HEK293T (cell line): ENCODE measurements at regions not wholly inside any gene's neighbourhood (a gene's known extent, or its start where the extent isn't known, plus 50 kb on each side); places are given as distances from the start of the nearest gene placed in this dataset.

Experiments used
- CTCF ChIA-PET: fragments of 350-600 bp; formaldehyde crosslinking; extraction: SDS; loops from one replicate; lab custom pipeline; 2021; ENCODE audit warnings: antibody characterized with exemption, inconsistent platforms; lab: Yijun Ruan, JAX
- POLR2A ChIA-PET: fragments of 350-600 bp; formaldehyde crosslinking; extraction: SDS; loops from one replicate; lab custom pipeline; 2020; ENCODE audit warnings: antibody characterized with exemption, inconsistent platforms; lab: Yijun Ruan, JAX
- DNase-seq: peaks from one replicate; pipeline ENCODE4 v3.0.0; 2012; ENCODE audit warnings: mixed read lengths; ENCODE audit errors: extremely low spot score
- ARNT ChIP-seq: fragments of 450-650 bp; IDR thresholded peaks from 2 replicates; pipeline ENCODE4 v1.6.1; 2017; ENCODE audit warnings: mild to moderate bottlenecking
- BHLHE40 ChIP-seq: fragments of 450-650 bp; IDR thresholded peaks from 2 replicates; pipeline ENCODE4 v1.6.1; 2016; ENCODE audit warnings: mild to moderate bottlenecking, moderate library complexity, borderline replicate concordance
- CTBP1 ChIP-seq: fragments of 450-650 bp; IDR thresholded peaks from 2 replicates; pipeline ENCODE4 v1.6.1; 2016; ENCODE audit warnings: borderline replicate concordance
- ELF4 ChIP-seq: fragments of 450-650 bp; IDR thresholded peaks from 2 replicates; pipeline ENCODE4 v1.6.1; 2017; ENCODE audit warnings: antibody characterized with exemption
- FOXA1 ChIP-seq: fragments of 450-650 bp; IDR thresholded peaks from 2 replicates; pipeline ENCODE4 v1.6.1; 2016; ENCODE audit warnings: mild to moderate bottlenecking
- FOXK2 ChIP-seq: fragments of 450-650 bp; IDR thresholded peaks from 2 replicates; pipeline ENCODE4 v1.6.1; 2016; ENCODE audit warnings: mild to moderate bottlenecking
- FOXM1 ChIP-seq: fragments of 450-650 bp; IDR thresholded peaks from 2 replicates; pipeline ENCODE4 v1.6.1; 2017; ENCODE audit warnings: mild to moderate bottlenecking, borderline replicate concordance
- HDGF ChIP-seq: fragments of 450-650 bp; IDR thresholded peaks from 2 replicates; pipeline ENCODE4 v1.6.1; 2017; ENCODE audit warnings: antibody characterized with exemption, borderline replicate concordance
- L3MBTL2 ChIP-seq: fragments of 450-650 bp; conservative IDR thresholded peaks from 2 replicates; pipeline ENCODE4 v1.6.1; 2016; ENCODE audit warnings: mild to moderate bottlenecking
- LEF1 ChIP-seq: fragments of 450-650 bp; IDR thresholded peaks from 2 replicates; pipeline ENCODE4 v1.6.1; 2017; ENCODE audit warnings: mild to moderate bottlenecking, borderline replicate concordance
- NFRKB ChIP-seq: fragments of 450-650 bp; IDR thresholded peaks from 2 replicates; pipeline ENCODE4 v1.6.1; 2016; ENCODE audit warnings: mild to moderate bottlenecking, moderate library complexity
- PKNOX1 ChIP-seq: fragments of 450-650 bp; IDR thresholded peaks from 2 replicates; pipeline ENCODE4 v1.6.1; 2016
- SP1 ChIP-seq: fragments of 450-650 bp; IDR thresholded peaks from 2 replicates; pipeline ENCODE4 v1.6.1; 2017
- SUZ12 ChIP-seq: fragments of 450-650 bp; IDR thresholded peaks from 2 replicates; pipeline ENCODE4 v1.6.1; 2016; ENCODE audit warnings: mild to moderate bottlenecking
- TARDBP ChIP-seq: fragments of 450-650 bp; IDR thresholded peaks from 2 replicates; pipeline ENCODE4 v1.6.1; 2016
- ZNF384 ChIP-seq: fragments of 450-650 bp; IDR thresholded peaks from 2 replicates; pipeline ENCODE4 v1.6.1; 2016

- peak; percentile 19 for DNase-seq
- peak; percentile 75 for TF ChIP-seq PKNOX1
- no peak for TF ChIP-seq ARNT
- CTCF ChIA-PET, result no interaction called here
- POLR2A ChIA-PET, result interaction anchor here (0.6 to 1.5 kb wide), 6 partner anchors 8 to 110 kb away, joined by 3 to 9 read pairs (median 4); partner anchors contain the start of gene BASP1
Measured at GRCh38 chr5:17326600-17327037, 109.2 kb downstream of the BASP1 start.

- TF ChIP-seq NFRKB, result no peak
- TF ChIP-seq CTBP1, result no peak
- TF ChIP-seq TARDBP, result no peak
- no peak for TF ChIP-seq FOXA1
- TF ChIP-seq ELF4, result no peak
- no peak for DNase-seq
- ChIA-PET POLR2A (interaction anchor here (0.9 to 1.5 kb wide), 5 partner anchors 8 to 111 kb away, joined by 3 to 9 read pairs (median 5); partner anchors contain the start of gene BASP1), CTCF (no interaction called here)
Measured at GRCh38 chr5:17327048-17327625, 109.7 kb downstream of the BASP1 start.

GRCh38 chr5:17329571-17329970, 112.1 kb downstream of the BASP1 start:
- CTCF ChIA-PET, result no interaction called here
- no peak for TF ChIP-seq CTBP1
- TF ChIP-seq ELF4, result no peak
- no peak for TF ChIP-seq NFRKB
- no peak for TF ChIP-seq ARNT
- TF ChIP-seq ZNF384, result no peak
- no peak for TF ChIP-seq FOXK2
- TF ChIP-seq TARDBP, result no peak
- TF ChIP-seq SP1, result no peak
- TF ChIP-seq L3MBTL2, result no peak
- no peak for TF ChIP-seq BHLHE40
- TF ChIP-seq HDGF, result no peak
- DNase-seq, result no peak

GRCh38 chr5:17330386-17330785, 113.0 kb downstream of the BASP1 start:
- no peak for TF ChIP-seq ELF4
- TF ChIP-seq NFRKB, result no peak
- TF ChIP-seq FOXK2, result no peak
- no peak for TF ChIP-seq FOXM1
- TF ChIP-seq SUZ12, result no peak
- TF ChIP-seq FOXA1, result no peak
- TF ChIP-seq ARNT, result no peak
- no peak for TF ChIP-seq TARDBP
- TF ChIP-seq HDGF, result no peak
- TF ChIP-seq CTBP1, result no peak
- no peak for TF ChIP-seq L3MBTL2
- TF ChIP-seq BHLHE40, result no peak
- TF ChIP-seq ZNF384, result no peak
- TF ChIP-seq PKNOX1, result no peak
- no peak for TF ChIP-seq LEF1
- no peak for TF ChIP-seq SP1
- CTCF ChIA-PET, result no interaction called here
- no peak for DNase-seq
- POLR2A ChIA-PET, result no interaction called here

More at GRCh38 chr5:17329571-17329970, 112.1 kb downstream of the BASP1 start:
- POLR2A ChIA-PET, result no interaction called here

GRCh38 chr5:17331651-17332050, 114.2 kb downstream of the BASP1 start:
- no peak for TF ChIP-seq HDGF
- no peak for TF ChIP-seq FOXM1
- no peak for TF ChIP-seq CTBP1
- TF ChIP-seq FOXA1, result no peak
- TF ChIP-seq TARDBP, result no peak
- TF ChIP-seq SP1, result no peak
- TF ChIP-seq ZNF384, result no peak
- no peak for TF ChIP-seq ELF4
- ChIA-PET POLR2A (no interaction called here), CTCF (no interaction called here)
- DNase-seq, result no peak

- ChIA-PET CTCF (no interaction called here), POLR2A (no interaction called here)
- TF ChIP-seq SUZ12, result no peak
- TF ChIP-seq ARNT, result no peak
- no peak for TF ChIP-seq NFRKB
- no peak for TF ChIP-seq FOXK2
- TF ChIP-seq PKNOX1, result no peak
- no peak for TF ChIP-seq SP1
- no peak for TF ChIP-seq CTBP1
- no peak for TF ChIP-seq HDGF
- TF ChIP-seq FOXM1, result no peak
- TF ChIP-seq LEF1, result no peak
- no peak for TF ChIP-seq ELF4
- TF ChIP-seq TARDBP, result no peak
- no peak for TF ChIP-seq FOXA1
- TF ChIP-seq ZNF384, result no peak
- TF ChIP-seq BHLHE40, result no peak
- no peak for TF ChIP-seq L3MBTL2
- DNase-seq, result no peak
Measured at GRCh38 chr5:17333755-17334154, 116.3 kb downstream of the BASP1 start.
